PC-9 (cell line): ENCODE measurements at regions not wholly inside any gene's neighbourhood (a gene's known extent, or its start where the extent isn't known, plus 50 kb on each side); places are given as distances from the start of the nearest gene placed in this dataset.

Source experiments
- EZH2 ChIP-seq: fragments of 200-600 bp; sonication (generic); IDR thresholded peaks from 2 replicates; pipeline ENCODE4 v1.8.0; 2017; ENCODE audit warnings: antibody characterized with exemption, low read depth
- TF ChIP-seq, protein P1 (sequence below): fragments of 200-600 bp; sonication (generic); conservative IDR thresholded peaks from 2 replicates; pipeline ENCODE4 v1.6.1; 2017; ENCODE audit warnings: mixed run types, antibody characterized with exemption, mild to moderate bottlenecking, moderate library complexity

DNA sequence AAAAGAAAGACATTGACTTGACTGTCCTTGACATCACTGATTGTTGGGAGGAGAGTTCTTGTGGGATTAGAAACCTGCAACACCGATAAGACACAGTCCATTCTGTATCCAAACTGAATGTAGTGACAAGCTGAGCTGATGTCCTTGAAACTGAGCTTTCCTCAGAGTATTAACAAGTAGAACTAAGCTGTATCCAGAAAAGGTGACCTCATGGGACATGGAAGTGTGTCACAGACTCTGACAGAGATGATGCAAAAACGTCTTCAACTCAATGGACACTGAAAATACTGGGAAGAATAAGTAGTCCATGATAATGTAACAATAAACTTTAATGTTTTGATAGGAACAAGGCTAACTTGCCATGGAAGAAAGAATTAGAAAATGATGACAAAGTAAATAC, 690.1 kb downstream of the CDH18 start:
- TF ChIP-seq, protein P1, sequence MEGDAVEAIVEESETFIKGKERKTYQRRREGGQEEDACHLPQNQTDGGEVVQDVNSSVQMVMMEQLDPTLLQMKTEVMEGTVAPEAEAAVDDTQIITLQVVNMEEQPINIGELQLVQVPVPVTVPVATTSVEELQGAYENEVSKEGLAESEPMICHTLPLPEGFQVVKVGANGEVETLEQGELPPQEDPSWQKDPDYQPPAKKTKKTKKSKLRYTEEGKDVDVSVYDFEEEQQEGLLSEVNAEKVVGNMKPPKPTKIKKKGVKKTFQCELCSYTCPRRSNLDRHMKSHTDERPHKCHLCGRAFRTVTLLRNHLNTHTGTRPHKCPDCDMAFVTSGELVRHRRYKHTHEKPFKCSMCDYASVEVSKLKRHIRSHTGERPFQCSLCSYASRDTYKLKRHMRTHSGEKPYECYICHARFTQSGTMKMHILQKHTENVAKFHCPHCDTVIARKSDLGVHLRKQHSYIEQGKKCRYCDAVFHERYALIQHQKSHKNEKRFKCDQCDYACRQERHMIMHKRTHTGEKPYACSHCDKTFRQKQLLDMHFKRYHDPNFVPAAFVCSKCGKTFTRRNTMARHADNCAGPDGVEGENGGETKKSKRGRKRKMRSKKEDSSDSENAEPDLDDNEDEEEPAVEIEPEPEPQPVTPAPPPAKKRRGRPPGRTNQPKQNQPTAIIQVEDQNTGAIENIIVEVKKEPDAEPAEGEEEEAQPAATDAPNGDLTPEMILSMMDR: no peak
- TF ChIP-seq EZH2: no peak
